Heart right ventricle (tissue), 16 donors: ENCODE measurements at regions not wholly inside any gene's neighbourhood (a gene's known extent, or its start where the extent isn't known, plus 50 kb on each side); places are given as distances from the start of the nearest gene placed in this dataset.

Experiments used
- ATAC-seq, 8 donors: fragments of 200-7000 bp; cut with Tn5 transposase; one replicate each; pipeline ENCODE4 v1.9.1; 2020; ENCODE audit warnings: mild to moderate bottlenecking in 8 of 8, moderate library complexity in 8 of 8, moderate number of reproducible peaks in 1 of 8
- DNase-seq, 2 donors: peaks; one replicate each; pipeline ENCODE4 v3.0.0-alpha.2; 2020
- H3K27ac ChIP-seq, 10 donors: fragments of 200-600 bp; sonication (generic) in 2 of 10; one replicate each; pipeline versions ENCODE4 v1.5.0 to v1.8.0; 2020 to 2022; ENCODE audit warnings: mild to moderate bottlenecking in 3 of 10
- H3K27me3 ChIP-seq, 7 donors: fragments of 200-600 bp; one replicate each; pipeline ENCODE4 v1.8.0; 2021 to 2022; ENCODE audit warnings: mild to moderate bottlenecking in 2 of 7
- H3K36me3 ChIP-seq, 9 donors: fragments of 200-600 bp; sonication (generic) in 1 of 9; one replicate each; pipeline versions ENCODE4 v1.5.0 to v1.8.0; 2020 to 2022; ENCODE audit warnings: mild to moderate bottlenecking in 2 of 9
- H3K4me1 ChIP-seq, 9 donors: fragments of 200-600 bp; sonication (generic) in 1 of 9; one replicate each; pipeline versions ENCODE4 v1.5.0 to v1.8.0; 2020 to 2022; ENCODE audit warnings: mild to moderate bottlenecking in 4 of 9
- H3K4me3 ChIP-seq, 10 donors: fragments of 200-600 bp; sonication (generic) in 2 of 10; one replicate each; pipeline versions ENCODE4 v1.5.0 to v1.8.0; 2020 to 2022; ENCODE audit warnings: mild to moderate bottlenecking in 7 of 10, moderate library complexity in 2 of 10
- H3K9me3 ChIP-seq, 11 donors: fragments of 200-600 bp in 10 of 11; sonication (generic) in 2 of 11; one replicate each; pipeline versions ENCODE4 v1.5.0 to v1.8.0; 2013 to 2022; ENCODE audit warnings: mild to moderate bottlenecking in 2 of 11, control low read depth in 1 of 11, moderate library complexity in 1 of 11
- CTCF ChIP-seq, 9 donors: fragments of 200-600 bp; sonication (generic) in 2 of 9; IDR thresholded peaks; one replicate each; pipeline versions ENCODE4 v1.5.0 to v1.8.0; 2021 to 2022; ENCODE audit warnings: antibody characterized with exemption in 9 of 9, mild to moderate bottlenecking in 5 of 9, moderate library complexity in 1 of 9
- WGBS, 2 donors: extraction: QIAGEN DNeasy Blood & Tissue Kit; methylation state at CpG; one replicate each; pipeline ENCODE4 v1.1.7; 2013; ENCODE audit warnings: inconsistent platforms in 1 of 2; 5-methylcytosine and 5-hydroxymethylcytosine counted together
- intact Hi-C, 10 donors: fragments of 100-400 bp; cut with DNase I; formaldehyde crosslinking; loops; one replicate each; pipeline versions ENCODE4 v1.11.1 to v1.14.2; 2022
- donor health status: Arrhythmogenic right ventricular cardiomyopathy.
- donor health status: ischemic (EF 13 %, LVEDD 7.1; RV severe dilation, severe dysfunction).
- donor health status: healthy with polysubstance abuse.
- donor health status: DM: no; HTN: yes; CAD: no.
- donor health status: DM: no; HTN: no; CAD: no.
- donor health status: ischemic (EF 25% LVEDD 6.9; RV normal size, moderate dysfunction).
- donor health status: ischemic (EF 25% LVEDD 5.7; RV mildly dilated, moderate dysfunction).
- donor health status: healthy.
- donor health status: DM: yes; HTN: yes; CAD: no.
- donor health status: Ischemic cardiomyopathy.
- donor health status: ischemic (EF 35%, LVEDD 5.7; RV mildly dilated, moderate dysfunction).
- donor health status: nonischemic (EF 11% LVEDD 7.7; RV severe dilation, severe dysfunction).
- donor health status: DM: yes; HTN: yes; CAD: no.
- donor health status: PGD.
- donor health status: ischemic (EF 29% LVEDD 5.4; RV normal size, mild dysfunction).
- donor health status: nonischemic (EF 23%, LVEDD 6.1; RV moderate dilation, normal function).

GRCh38 chr6:164040994-164041393 is 626.5 kb downstream of the QKI start:
- Histone ChIP-seq H3K4me1 (peaks cover 0 to 26% (median 6%) of the 10 kb centered on the region in 9 donors), H3K36me3 (no peaks in the 10 kb centered on the region), H3K27ac (no peak overlapping the region), H3K4me3 (no peak overlapping the region), H3K27me3 (no peaks in the 10 kb centered on the region), H3K9me3 (peaks cover 0 to 10% (median 0%) of the 10 kb centered on the region in 11 donors)
- intact Hi-C loops, result no loop called here
- WGBS, 2 donors, result 98 to 99% methylated on average over 2 of the region's 2 CpGs
- ATAC-seq, result no peak
- no peak for TF ChIP-seq CTCF (IDR thresholded peaks at IDR 0.05)
- no peak for DNase-seq

GRCh38 chr6:164039954-164040375 is 625.4 kb downstream of the QKI start:
- no peak for DNase-seq

GRCh38 chr6:164037171-164037870 is 622.8 kb downstream of the QKI start:
- no peak overlapping the region for H3K4me3 ChIP-seq
- no peaks in the 10 kb centered on the region for H3K36me3 ChIP-seq
- 47 to 57% methylated on average over 10 of the region's 10 CpGs for WGBS, 2 donors
- no peak for DNase-seq
- no peaks in the 10 kb centered on the region for H3K9me3 ChIP-seq
- intact Hi-C loops, result no loop called here
- no peak for TF ChIP-seq CTCF (IDR thresholded peaks at IDR 0.05)
- ATAC-seq, result peak in 7 of 8 donors; percentile 20 to 87 (median 61)
- H3K4me1 ChIP-seq, result peaks cover 0 to 27% (median 6%) of the 10 kb centered on the region in 9 donors
- no peaks in the 10 kb centered on the region for H3K27me3 ChIP-seq
- H3K27ac ChIP-seq, result peak overlapping the region in 3 of 10 donors; percentile 31 to 71 (median 41)

More at GRCh38 chr6:164039954-164040375, 625.4 kb downstream of the QKI start:
- Histone ChIP-seq H3K36me3 (no peaks in the 10 kb centered on the region), H3K9me3 (peaks cover 0 to 10% (median 0%) of the 10 kb centered on the region in 11 donors), H3K27ac (no peak overlapping the region), H3K27me3 (no peaks in the 10 kb centered on the region), H3K4me3 (peak overlapping the region in 1 of 10 donors; percentile 31), H3K4me1 (peaks cover 0 to 27% (median 6%) of the 10 kb centered on the region in 9 donors)
- 90 to 93% methylated on average over 19 of the region's 19 CpGs for WGBS, 2 donors
- intact Hi-C loops, result no loop called here
- TF ChIP-seq CTCF (IDR thresholded peaks at IDR 0.05), result peak in 2 of 9 donors; percentile 16 to 43
- ATAC-seq, result peak in 6 of 8 donors; percentile 15 to 84 (median 60)

GRCh38 chr6:164035900-164036485 is 621.5 kb downstream of the QKI start:
- Histone ChIP-seq H3K4me1 (peaks cover 0 to 24% (median 6%) of the 10 kb centered on the region in 9 donors), H3K9me3 (no peaks in the 10 kb centered on the region), H3K4me3 (no peak overlapping the region), H3K27me3 (no peaks in the 10 kb centered on the region), H3K36me3 (no peaks in the 10 kb centered on the region), H3K27ac (peak overlapping the region in 1 of 10 donors; percentile 37)
- ATAC-seq (no peak), DNase-seq (no peak)
- WGBS, 2 donors, result 67 to 72% methylated on average over 6 of the region's 6 CpGs
- TF ChIP-seq CTCF (IDR thresholded peaks at IDR 0.05), result no peak
- intact Hi-C loops, result no loop called here
